ENCODE measurements at regions not wholly inside any gene's neighbourhood (a gene's known extent, or its start where the extent isn't known, plus 50 kb on each side); places are given as distances from the start of the nearest gene placed in this dataset.

DNA sequence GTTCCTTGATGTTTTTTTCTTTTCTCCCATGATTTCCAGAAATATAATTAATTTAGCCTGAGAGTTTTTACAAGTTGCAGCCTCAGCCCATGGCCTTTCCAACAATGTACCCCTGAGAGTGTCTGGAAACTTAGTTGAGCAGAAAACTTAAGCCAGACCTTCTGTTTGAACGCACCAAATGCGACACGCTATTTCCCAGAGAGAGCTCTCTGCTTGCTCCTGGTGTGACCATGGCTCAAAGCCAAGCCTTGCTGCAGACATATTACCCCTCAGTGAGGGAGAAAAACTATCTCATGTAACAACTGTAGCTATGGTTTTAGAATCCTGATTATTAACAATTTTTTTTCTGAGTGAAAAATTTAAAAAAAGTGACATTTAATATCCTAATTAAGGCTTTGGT is 1204.5 kb upstream of the SLC10A2 start:
- H3K27ac ChIP-seq = no peak overlapping the region
- intact Hi-C loops (cut with DNase I) = no loop called here
- no peak for ATAC-seq
- DNase-seq = no peak
- TF ChIP-seq CTCF (IDR thresholded peaks at IDR 0.05) = no peak
- H3K36me3 ChIP-seq = no peaks in the 10 kb centered on the region
- no peaks in the 10 kb centered on the region for H3K9me3 ChIP-seq
- H3K27me3 ChIP-seq = no peaks in the 10 kb centered on the region
- no peak overlapping the region for H3K4me3 ChIP-seq
- H3K4me1 ChIP-seq = no peaks in the 10 kb centered on the region
- WGBS, 2 donors = 55 to 62% methylated on average over 3 of the region's 3 CpGs

- DNase-seq = no peak
- Histone ChIP-seq H3K27ac (no peak overlapping the region), H3K27me3 (no peaks in the 10 kb centered on the region), H3K4me1 (no peaks in the 10 kb centered on the region), H3K9me3 (no peaks in the 10 kb centered on the region), H3K4me3 (no peak overlapping the region), H3K36me3 (no peaks in the 10 kb centered on the region)
- TF ChIP-seq CTCF (IDR thresholded peaks at IDR 0.05) = no peak
- WGBS, 2 donors = 88 to 93% methylated on average over 6 of the region's 6 CpGs
- intact Hi-C loops (cut with DNase I) = no loop called here
- no peak for ATAC-seq
Observed at GRCh38 chr13:104267206-104267811, 1201.1 kb upstream of the SLC10A2 start.

GRCh38 chr13:104256701-104257100 is 1190.5 kb upstream of the SLC10A2 start:
- no peak for TF ChIP-seq CTCF (IDR thresholded peaks at IDR 0.05)
- Histone ChIP-seq H3K36me3 (no peaks in the 10 kb centered on the region), H3K4me1 (no peaks in the 10 kb centered on the region), H3K27ac (no peak overlapping the region), H3K4me3 (no peak overlapping the region), H3K9me3 (no peaks in the 10 kb centered on the region), H3K27me3 (no peaks in the 10 kb centered on the region)
- intact Hi-C loops (cut with DNase I) = no loop called here
- 85 to 91% methylated on average over 3 of the region's 3 CpGs for WGBS, 2 donors
- DNase-seq = no peak
- no peak for ATAC-seq

DNA sequence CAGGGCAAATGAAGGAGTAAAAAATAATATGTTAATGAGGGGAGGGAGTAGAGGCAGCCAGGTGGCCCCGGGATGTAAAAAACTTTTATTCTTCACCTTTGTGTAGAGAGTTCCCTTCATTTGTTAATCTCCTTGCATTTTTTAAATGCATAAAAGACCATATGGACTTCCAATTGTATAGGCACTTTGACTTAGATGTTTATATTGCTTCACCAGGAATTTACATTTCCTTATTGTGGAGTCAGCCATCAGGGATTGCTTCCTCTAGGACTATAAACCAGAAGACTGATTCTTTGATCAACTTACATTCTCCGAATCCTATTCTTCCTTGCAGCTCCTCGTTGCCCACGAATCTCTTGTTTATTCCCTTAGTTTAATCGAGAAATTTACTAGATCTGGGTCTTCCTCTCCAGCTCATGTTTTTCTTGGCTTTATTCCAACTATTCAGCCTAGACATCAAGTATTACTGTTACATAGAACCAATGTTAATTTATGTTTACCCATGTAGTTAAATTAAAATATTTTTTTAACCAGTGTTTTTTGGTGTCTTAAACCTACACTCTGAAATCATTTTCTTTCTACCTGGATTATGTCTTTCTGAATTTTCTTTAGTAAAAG is 1187.0 kb upstream of the SLC10A2 start:
- intact Hi-C loops (cut with DNase I) = no loop called here
- no peak for ATAC-seq

More for the DNA sequence above, 1187.0 kb upstream of the SLC10A2 start:
- TF ChIP-seq CTCF (IDR thresholded peaks at IDR 0.05) = no peak
- no peak overlapping the region for H3K4me3 ChIP-seq
- no peaks in the 10 kb centered on the region for H3K9me3 ChIP-seq
- no peak for DNase-seq
- H3K27me3 ChIP-seq = no peaks in the 10 kb centered on the region
- no peaks in the 10 kb centered on the region for H3K36me3 ChIP-seq
- H3K27ac ChIP-seq = no peak overlapping the region
- WGBS, 2 donors = 44 to 48% methylated on average over 5 of the region's 5 CpGs
- H3K4me1 ChIP-seq = no peaks in the 10 kb centered on the region
